ENCODE measurements at regions not wholly inside any gene's neighbourhood (a gene's known extent, or its start where the extent isn't known, plus 50 kb on each side); places are given as distances from the start of the nearest gene placed in this dataset.

- TF ChIP-seq CTCF (IDR thresholded peaks at IDR 0.05; ENCODE audit: low read depth, low read length) (no peak), MYC (IDR thresholded peaks at IDR 0.05; ENCODE audit: low read depth, low read length) (no peak), POLR2A (IDR thresholded peaks at IDR 0.05; ENCODE audit: extremely low read depth, insufficient read length) (no peak)
- TF ChIP-seq, protein P1, sequence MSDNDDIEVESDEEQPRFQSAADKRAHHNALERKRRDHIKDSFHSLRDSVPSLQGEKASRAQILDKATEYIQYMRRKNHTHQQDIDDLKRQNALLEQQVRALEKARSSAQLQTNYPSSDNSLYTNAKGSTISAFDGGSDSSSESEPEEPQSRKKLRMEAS (IDR thresholded peaks at IDR 0.05; ENCODE audit: low read depth, low read length): no peak
- H3K4me3 ChIP-seq (ENCODE audit: low read depth, low read length): no peak overlapping the region
- DNase-seq (ENCODE audit: low read depth): no peak
Observed at GRCh38 chr15:24017470-24017869, 330.4 kb upstream of the NDN start.

GRCh38 chr15:24039683-24040082, 352.6 kb upstream of the NDN start:
- TF ChIP-seq POLR2A (IDR thresholded peaks at IDR 0.05; ENCODE audit: extremely low read depth, insufficient read length) (no peak), CTCF (IDR thresholded peaks at IDR 0.05; ENCODE audit: low read depth, low read length) (no peak)
- DNase-seq (ENCODE audit: low read depth): peak; percentile 5
- no peak overlapping the region for H3K4me3 ChIP-seq (ENCODE audit: low read depth, low read length)

GRCh38 chr15:24054547-24055245, 367.6 kb upstream of the NDN start:
- no peak for DNase-seq (ENCODE audit: low read depth)
- H3K4me3 ChIP-seq (ENCODE audit: low read depth, low read length): no peak overlapping the region
- no peak for TF ChIP-seq POLR2A (IDR thresholded peaks at IDR 0.05; ENCODE audit: extremely low read depth, insufficient read length)
- TF ChIP-seq CTCF (IDR thresholded peaks at IDR 0.05; ENCODE audit: low read depth, low read length): no peak
- TF ChIP-seq, protein P1 (IDR thresholded peaks at IDR 0.05; ENCODE audit: low read depth, low read length): no peak
- TF ChIP-seq MYC (IDR thresholded peaks at IDR 0.05; ENCODE audit: low read depth, low read length): no peak

DNA sequence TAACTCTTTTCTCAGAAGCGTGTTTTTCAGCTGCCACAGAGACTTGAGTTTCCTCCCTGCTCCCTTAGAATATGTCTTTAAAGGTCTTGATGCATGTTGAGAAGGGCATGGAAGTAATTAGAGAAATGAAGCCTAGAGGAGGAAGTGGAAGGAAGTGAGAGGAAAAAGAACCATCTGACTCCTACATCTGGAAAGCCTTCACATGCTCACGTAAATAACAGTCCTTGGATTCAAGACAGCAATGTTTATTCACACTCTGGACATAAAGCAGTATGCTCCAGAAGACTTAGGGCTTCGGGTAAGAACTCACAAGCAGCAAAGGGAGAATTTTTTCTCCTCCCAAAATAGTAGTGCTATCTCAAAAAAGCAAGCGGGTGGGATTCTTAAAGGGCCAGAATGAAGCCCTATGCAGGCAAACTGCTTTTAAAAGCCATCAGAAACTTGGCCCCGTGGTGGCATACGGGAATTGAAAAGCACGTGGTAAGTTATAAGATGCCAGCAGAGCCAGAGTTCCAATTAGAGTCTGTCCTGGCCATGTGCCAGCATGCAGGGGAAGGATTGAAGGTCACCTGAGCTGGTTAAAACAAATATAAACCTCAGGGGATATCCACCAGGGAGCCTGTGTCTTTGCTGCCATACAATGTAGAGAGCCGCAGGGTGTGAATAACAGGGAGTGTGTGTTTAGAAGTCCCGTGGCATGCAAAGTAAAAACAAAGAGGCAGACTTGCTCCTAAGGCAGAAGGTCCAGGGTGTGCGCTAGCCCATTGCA, 380.8 kb upstream of the NDN start:
- TF ChIP-seq POLR2A (IDR thresholded peaks at IDR 0.05; ENCODE audit: extremely low read depth, insufficient read length) (no peak), CTCF (IDR thresholded peaks at IDR 0.05; ENCODE audit: low read depth, low read length) (no peak), MYC (IDR thresholded peaks at IDR 0.05; ENCODE audit: low read depth, low read length) (no peak)
- TF ChIP-seq, protein P1 (IDR thresholded peaks at IDR 0.05; ENCODE audit: low read depth, low read length): no peak
- H3K4me3 ChIP-seq (ENCODE audit: low read depth, low read length): no peak overlapping the region
- no peak for DNase-seq (ENCODE audit: low read depth)

- TF ChIP-seq, protein P1 (IDR thresholded peaks at IDR 0.05; ENCODE audit: low read depth, low read length): no peak
- TF ChIP-seq MYC (IDR thresholded peaks at IDR 0.05; ENCODE audit: low read depth, low read length) (no peak), CTCF (IDR thresholded peaks at IDR 0.05; ENCODE audit: low read depth, low read length) (no peak), POLR2A (IDR thresholded peaks at IDR 0.05; ENCODE audit: extremely low read depth, insufficient read length) (no peak)
- no peak overlapping the region for H3K4me3 ChIP-seq (ENCODE audit: low read depth, low read length)
- no peak for DNase-seq (ENCODE audit: low read depth)
Observed at GRCh38 chr15:24075420-24076089, 388.4 kb upstream of the NDN start.
